Daoy (cell line): ENCODE measurements at regions not wholly inside any gene's neighbourhood (a gene's known extent, or its start where the extent isn't known, plus 50 kb on each side); places are given as distances from the start of the nearest gene placed in this dataset.

Experiments
- DNase-seq: peaks from one replicate; pipeline ENCODE4 v3.0.0-alpha.2; 2015; ENCODE audit warnings: low read depth

DNA sequence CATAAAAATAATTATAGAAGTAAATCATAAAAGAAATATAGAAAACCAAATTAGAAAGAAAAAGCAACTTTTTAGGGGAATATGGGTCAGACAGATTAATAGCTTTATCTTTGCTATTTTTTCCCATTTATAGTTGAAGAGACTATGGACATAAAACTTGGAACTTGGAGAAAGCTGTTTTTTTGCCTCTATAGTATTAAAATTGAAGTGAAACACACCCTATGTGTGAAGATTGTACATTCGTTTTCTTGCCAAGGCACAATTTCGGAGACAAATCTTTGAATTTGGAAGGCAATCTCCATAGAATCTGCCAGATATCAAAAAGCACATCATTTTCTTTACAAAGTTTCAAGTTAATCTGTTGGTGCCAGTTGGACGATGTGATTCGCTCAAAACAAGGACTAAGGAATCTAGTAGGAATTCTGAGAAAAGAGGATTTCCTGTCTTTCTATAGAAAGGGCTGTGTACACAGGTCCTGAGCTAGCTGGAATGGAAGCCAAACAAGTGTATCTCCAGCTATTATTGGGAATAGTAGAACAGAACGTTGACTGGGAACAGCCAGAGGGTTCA lies 156.3 kb downstream of the SLC7A11 start:
- no peak for DNase-seq

- no peak for DNase-seq
Observed at GRCh38 chr4:138078751-138079520, 163.2 kb downstream of the SLC7A11 start.

DNA sequence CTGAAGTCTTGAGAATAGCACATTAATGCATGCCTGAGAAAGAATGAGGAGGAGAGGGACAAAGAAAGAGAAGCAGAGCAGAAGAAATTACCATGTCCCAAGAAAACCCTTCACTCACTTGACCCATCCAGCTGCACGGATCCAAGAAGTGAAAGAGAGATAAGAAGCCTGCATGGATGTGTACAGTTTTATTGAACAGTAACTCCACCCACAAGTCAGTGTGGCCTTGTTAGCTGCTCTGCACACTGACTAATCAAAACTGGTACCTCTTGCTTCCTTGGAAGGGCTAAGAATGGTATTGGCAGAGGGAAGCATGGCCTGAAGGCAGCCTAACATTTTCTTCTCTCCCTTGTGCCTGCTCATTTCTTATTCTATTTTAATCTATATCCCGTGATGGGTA lies 163.9 kb downstream of the SLC7A11 start:
- no peak for DNase-seq

DNA sequence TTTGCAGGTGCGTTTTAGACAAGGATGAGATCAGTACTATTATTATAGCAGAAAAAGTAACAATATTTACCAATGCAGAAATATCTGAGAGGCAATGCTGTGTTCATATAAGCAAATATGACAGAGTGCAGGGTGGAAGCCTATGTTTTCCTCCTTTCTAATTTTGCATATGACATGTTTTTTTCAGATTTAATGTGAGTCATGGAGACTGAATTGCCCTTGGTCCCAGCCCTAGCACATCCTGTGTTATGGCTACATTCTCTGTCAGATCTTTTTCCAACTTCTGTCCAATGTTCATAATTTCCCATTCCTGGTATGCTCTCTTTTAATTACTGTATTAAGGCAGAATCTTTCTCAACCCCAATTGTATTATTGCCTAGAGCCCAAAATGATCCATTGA lies 165.6 kb downstream of the SLC7A11 start:
- no peak for DNase-seq

DNA sequence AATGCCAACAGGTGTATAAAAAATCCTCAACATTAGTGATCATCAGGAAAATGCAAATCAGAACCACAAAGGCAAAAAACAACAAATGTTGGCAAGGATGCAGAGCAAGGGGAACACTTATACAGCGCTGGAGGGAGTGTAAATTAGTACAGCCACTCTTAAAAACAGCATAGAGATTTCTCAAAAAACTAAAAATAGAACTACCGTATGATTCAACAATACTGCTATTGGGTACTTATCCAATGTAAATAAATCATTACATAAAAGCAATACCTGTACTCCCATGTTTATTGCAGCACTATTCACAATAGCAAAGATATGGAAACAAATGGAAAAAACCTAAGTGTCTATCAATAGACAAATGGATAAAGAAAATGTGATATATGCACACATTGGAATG lies 171.3 kb downstream of the SLC7A11 start:
- no peak for DNase-seq

GRCh38 chr4:138063581-138063980 lies 178.6 kb downstream of the SLC7A11 start:
- no peak for DNase-seq

DNA sequence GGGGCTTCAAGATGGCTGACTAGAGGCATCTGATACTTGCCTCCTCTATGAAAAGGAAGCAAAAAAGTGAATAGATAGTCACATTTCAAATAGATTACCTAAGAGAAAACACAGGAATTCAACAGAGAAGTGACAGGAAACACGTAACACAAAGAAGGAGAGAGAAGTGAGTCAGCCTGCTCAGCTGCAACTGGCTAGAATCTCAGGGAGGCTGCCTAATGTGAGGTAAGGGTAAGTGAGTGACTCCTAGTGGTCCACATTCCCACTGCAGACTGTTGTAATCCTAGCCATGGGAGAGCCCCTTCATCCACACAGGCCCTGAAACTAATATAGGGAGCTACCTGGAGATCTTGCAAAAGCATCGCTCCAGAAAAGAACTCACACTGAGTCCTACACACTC lies 179.2 kb downstream of the SLC7A11 start:
- DNase-seq: no peak

DNA sequence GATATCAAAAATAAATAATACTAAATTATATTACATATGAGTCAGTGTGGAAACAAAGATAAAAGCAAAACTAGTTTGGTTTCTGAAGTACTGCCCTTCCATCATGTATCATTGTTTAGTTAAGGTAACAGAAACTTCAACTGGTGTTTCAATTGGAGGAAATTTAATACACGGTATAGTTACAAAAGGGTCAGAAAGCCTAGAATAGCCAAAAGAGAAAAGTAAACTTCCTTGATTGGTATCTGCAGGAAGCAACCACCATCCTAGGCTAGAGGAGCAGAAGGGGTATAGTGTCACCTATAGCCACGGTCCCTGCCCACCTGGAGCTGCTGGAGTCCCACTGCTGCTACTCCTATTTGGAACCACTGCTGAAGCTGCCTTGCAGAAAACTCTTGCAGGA lies 185.6 kb downstream of the SLC7A11 start:
- DNase-seq: no peak

DNA sequence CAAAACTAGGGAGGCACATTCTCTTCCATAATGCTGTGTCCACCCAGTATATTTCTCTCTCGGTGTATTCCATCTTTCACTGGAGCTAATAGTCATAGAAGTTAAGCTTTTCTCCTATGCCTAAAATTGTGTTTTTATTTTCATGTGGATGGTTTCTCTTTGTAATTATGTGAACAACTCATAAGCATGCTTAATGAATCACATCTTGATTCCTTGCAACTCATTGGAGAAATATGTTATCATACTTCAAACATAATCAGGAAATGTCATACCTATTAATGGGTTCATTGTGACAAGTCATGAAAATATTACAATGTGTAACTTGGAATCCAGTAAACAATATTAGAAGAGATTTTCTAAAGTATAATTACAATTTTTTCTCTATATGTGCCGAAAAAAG lies 186.3 kb downstream of the SLC7A11 start:
- no peak for DNase-seq

- DNase-seq: peak; percentile 61
Observed at GRCh38 chr4:138053641-138054301, 188.4 kb downstream of the SLC7A11 start.

DNA sequence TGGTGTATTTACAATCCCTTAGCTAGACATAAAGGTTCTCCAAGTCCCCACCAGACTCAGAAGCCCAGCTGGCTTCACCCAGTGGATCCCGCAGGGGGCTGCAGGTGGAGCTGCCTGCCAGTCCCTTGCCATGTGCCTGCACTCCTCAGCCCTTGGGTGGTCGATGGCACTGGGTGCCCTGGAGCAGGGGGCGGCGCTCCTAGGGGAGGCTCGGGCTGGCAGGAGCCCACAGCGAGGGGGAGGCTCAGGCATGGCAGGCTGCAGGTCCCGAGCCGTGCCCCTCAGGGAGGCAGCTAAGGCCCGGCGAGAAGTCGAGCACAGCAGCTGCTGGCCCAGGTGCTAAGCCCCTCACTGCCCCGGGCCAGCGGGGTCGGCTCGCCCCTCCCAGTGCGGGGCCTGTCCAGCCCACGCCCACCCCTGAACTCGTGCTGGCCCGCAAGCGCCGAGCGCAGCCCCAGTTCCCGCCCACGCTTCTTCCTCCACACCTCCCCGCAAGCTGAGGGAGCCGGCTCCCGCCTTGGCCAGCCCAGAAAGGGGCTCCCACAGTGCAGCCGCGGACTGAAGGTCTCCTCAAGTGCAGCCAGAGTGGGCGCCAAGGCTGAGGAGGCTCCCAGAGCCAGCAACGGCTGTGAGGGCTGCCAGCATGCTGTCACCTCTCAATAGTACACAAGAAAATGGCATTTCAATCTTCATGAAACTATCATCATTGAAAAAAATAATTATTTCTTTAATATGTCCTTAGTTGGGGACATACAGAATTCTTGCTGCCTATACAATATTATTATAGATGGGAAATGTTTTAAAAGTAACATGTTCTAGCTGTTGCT lies 189.1 kb downstream of the SLC7A11 start:
- peak; percentile 2 for DNase-seq

- DNase-seq: no peak
Observed at GRCh38 chr4:138051157-138051556, 191.0 kb downstream of the SLC7A11 start.

GRCh38 chr4:138050601-138051000 lies 191.5 kb downstream of the SLC7A11 start:
- DNase-seq: no peak

DNA sequence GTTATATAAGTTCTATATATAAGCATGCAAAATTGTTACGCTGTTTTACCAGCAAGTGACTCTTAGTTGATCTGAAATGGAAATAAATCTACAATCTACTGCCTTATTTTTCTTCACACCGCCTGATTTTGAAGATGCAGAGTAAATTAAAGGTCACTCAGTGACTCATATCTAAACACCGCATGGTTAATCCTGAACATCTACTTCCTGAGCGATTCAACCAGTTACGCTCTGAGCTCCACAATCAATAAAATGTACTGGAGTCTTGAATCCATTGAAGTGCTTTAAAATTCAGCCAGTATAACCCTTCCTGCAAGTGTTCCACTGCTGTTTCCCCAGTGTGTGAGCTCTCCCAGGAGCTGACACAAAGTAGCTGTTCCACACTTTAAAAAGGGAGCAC lies 192.8 kb downstream of the SLC7A11 start:
- DNase-seq: no peak

DNA sequence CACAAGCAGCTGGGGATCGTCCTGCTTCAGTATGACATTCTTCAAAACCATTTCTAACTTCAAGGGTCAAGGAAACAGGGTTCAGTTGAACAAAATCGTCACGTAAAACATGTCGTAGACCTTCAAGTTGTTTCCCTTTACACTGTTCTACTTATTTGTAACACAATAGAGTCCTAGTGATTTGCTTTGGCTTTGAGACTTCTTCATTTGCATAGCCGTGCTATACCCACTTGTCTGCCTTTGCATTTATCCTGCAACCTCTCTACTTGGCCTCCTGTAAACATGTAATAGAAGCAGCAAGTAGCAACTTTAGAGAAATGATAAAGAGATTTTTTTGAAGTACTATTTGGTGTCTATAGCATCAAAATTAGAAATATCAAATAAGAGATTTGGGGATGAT lies 194.9 kb downstream of the SLC7A11 start:
- no peak for DNase-seq

DNA sequence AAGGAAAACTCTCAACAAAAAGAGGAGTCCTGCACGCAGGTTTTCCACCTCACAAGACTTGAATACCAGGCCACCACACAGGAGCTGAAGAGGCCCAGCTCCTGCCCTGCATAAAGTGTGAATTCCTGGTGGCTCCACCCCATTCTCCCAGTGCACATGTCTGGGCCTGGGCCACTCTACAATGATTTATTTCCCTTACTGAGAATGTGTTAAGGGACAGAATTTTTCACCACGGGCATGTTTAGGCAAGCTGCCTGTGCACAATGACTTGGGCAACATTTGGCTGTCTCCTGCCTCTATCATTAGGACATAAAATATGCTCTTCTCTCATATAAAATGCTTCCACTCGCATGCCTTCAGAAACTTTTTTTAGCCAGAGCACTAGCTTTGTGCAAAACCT lies 197.1 kb downstream of the SLC7A11 start:
- no peak for DNase-seq

DNA sequence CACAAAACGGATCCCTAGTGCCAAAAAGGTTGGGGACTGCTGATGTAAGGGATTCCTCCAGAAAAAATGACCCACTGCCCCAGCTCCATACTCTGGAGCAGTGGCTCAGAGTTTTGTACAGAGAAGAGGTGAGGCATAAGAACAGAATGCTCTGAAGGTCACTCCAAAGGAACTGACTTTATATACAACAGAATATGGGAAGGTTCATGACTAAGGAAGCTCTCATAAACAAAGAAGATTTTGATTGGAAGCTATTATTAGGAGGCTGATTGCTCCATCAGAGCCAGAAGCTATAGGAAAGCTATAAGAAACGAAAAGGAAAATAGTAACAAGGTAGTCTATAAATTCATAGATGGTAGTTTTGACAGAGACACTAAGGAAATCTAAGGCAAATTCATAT lies 203.1 kb downstream of the SLC7A11 start:
- no peak for DNase-seq

DNA sequence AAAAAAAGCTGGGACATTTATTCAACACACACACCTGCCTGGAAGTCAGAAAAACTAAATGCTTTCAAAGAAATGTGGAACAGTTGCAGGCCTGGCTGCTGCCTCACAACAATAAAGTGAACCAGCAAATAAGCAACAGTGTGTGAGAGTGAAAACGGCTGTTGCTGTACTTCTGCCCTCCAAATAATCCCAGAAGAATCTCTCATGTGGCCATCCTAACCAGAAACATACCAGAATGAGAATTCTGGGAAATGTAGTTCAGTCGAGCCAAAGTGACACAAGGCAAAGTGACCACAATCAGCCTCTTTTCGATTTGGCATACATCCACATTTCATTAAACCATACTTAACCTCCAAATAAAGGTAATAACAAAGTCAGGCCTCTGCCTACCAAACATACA lies 204.5 kb downstream of the SLC7A11 start:
- no peak for DNase-seq

DNA sequence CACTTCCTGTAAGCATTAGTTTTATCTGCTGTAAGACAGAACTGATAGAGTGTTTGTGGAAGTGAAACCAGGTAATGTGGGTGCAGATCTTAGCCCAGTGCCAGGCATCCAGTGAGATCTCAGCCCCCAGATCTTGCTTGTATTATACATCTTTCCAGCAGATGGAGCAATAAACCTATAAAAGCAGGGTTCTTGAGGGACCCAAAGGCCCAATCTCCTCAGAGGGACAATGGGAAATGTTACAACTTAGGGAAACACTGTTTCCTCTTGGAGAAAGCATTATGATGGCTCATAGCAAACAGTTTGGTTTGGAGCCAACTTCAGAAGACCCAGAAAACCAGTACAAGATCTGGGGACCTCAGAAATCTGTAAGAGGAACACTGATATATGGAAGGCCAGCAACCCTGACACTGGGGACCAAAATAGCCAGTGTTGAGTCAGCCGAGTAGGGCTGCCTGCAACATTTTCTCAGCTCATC lies 206.3 kb downstream of the SLC7A11 start:
- peak; percentile 7 for DNase-seq

- DNase-seq: no peak
Observed at GRCh38 chr4:138034871-138035270, 207.3 kb downstream of the SLC7A11 start.

DNA sequence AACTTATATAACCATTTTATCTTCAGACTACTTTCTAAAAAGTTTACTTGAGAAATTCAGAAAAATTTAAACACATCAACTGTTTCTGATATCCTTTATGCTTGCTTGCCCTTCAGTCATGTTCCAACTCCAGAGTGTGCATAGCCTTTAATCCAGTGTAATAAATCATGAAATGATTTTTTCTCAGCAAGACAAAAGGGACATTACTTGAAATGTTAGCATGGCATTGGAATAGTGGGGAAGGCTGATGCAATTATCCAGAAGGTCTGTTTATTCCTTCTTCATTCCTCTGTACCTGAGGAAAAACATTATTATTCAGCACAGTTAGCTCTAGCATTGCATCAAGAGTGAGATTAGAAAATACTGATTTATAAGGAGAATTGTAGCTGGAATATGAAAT lies 209.9 kb downstream of the SLC7A11 start:
- no peak for DNase-seq

GRCh38 chr4:138030375-138030774 lies 211.8 kb downstream of the SLC7A11 start:
- DNase-seq: no peak
